ENCODE measurements at regions not wholly inside any gene's neighbourhood (a gene's known extent, or its start where the extent isn't known, plus 50 kb on each side); places are given as distances from the start of the nearest gene placed in this dataset.

- no peak for DNase-seq
Measured at GRCh38 chr13:104297075-104297474, 1230.9 kb upstream of the SLC10A2 start.

- DNase-seq, result no peak
Measured at GRCh38 chr13:104296286-104296685, 1230.1 kb upstream of the SLC10A2 start.

- no peak for DNase-seq
Measured at GRCh38 chr13:104295537-104295936, 1229.3 kb upstream of the SLC10A2 start.

GRCh38 chr13:104289400-104289799, 1223.2 kb upstream of the SLC10A2 start:
- no peak for DNase-seq

- DNase-seq, result no peak
Measured at GRCh38 chr13:104288496-104288895, 1222.3 kb upstream of the SLC10A2 start.

GRCh38 chr13:104286566-104287290, 1220.5 kb upstream of the SLC10A2 start:
- DNase-seq, result no peak

GRCh38 chr13:104281910-104282309, 1215.7 kb upstream of the SLC10A2 start:
- DNase-seq, result no peak

GRCh38 chr13:104270731-104271130, 1204.5 kb upstream of the SLC10A2 start:
- no peak for DNase-seq

GRCh38 chr13:104267206-104267811, 1201.1 kb upstream of the SLC10A2 start:
- no peak for DNase-seq

GRCh38 chr13:104256701-104257100, 1190.5 kb upstream of the SLC10A2 start:
- peak in 2 of 14 donors; percentile 10 to 66 for DNase-seq

GRCh38 chr13:104253063-104253680, 1187.0 kb upstream of the SLC10A2 start:
- DNase-seq, result no peak

- no peak for DNase-seq
Measured at GRCh38 chr13:104251931-104252330, 1185.7 kb upstream of the SLC10A2 start.

GRCh38 chr13:104246955-104247354, 1180.7 kb upstream of the SLC10A2 start:
- DNase-seq, result no peak

- DNase-seq, result no peak
Measured at GRCh38 chr13:104206450-104207044, 1140.3 kb upstream of the SLC10A2 start.

GRCh38 chr13:104204177-104204576, 1138.0 kb upstream of the SLC10A2 start:
- DNase-seq, result no peak

- no peak for DNase-seq
Measured at GRCh38 chr13:104198801-104199200, 1132.6 kb upstream of the SLC10A2 start.

- no peak for DNase-seq
Measured at GRCh38 chr13:104196611-104197010, 1130.4 kb upstream of the SLC10A2 start.

- DNase-seq, result no peak
Measured at GRCh38 chr13:104181526-104182231, 1115.5 kb upstream of the SLC10A2 start.

- DNase-seq, result no peak
Measured at GRCh38 chr13:104170980-104171555, 1104.9 kb upstream of the SLC10A2 start.

- DNase-seq, result no peak
Measured at GRCh38 chr13:104163866-104164630, 1097.8 kb upstream of the SLC10A2 start.

GRCh38 chr13:104160536-104160935, 1094.3 kb upstream of the SLC10A2 start:
- DNase-seq, result no peak
